Uterus (tissue), 3 donors: ENCODE measurements at regions not wholly inside any gene's neighbourhood (a gene's known extent, or its start where the extent isn't known, plus 50 kb on each side); places are given as distances from the start of the nearest gene placed in this dataset.

Experiments
- DNase-seq, 2 donors: peaks; one replicate each; pipeline ENCODE4 v3.0.0-alpha.2; 2019 to 2020
- H3K27ac ChIP-seq, 2 donors: fragments of 200-600 bp; sonication (generic); 1 replicate in 1 of 2; 2 replicates in 1 of 2; pipeline ENCODE4 v1.5.1; 2016 to 2018
- H3K27me3 ChIP-seq, 2 donors: fragments of 200-600 bp; sonication (generic); one replicate each; pipeline ENCODE4 v1.5.1; 2018 to 2019; ENCODE audit warnings: control low read depth in 1 of 2
- H3K36me3 ChIP-seq, 2 donors: fragments of 200-600 bp; sonication (generic); one replicate each; pipeline ENCODE4 v1.5.1; 2019; ENCODE audit warnings: control low read depth in 1 of 2
- H3K4me1 ChIP-seq, 2 donors: fragments of 200-600 bp; sonication (generic); one replicate each; pipeline ENCODE4 v1.5.1; 2018 to 2019; ENCODE audit warnings: control low read depth in 1 of 2
- H3K4me3 ChIP-seq, 2 donors: fragments of 200-600 bp; sonication (generic); 1 replicate in 1 of 2; 2 replicates in 1 of 2; pipeline ENCODE4 v1.5.1; 2018 to 2019; ENCODE audit warnings: mild to moderate bottlenecking in 1 of 2
- H3K9me3 ChIP-seq, 2 donors: fragments of 200-600 bp; sonication (generic); one replicate each; pipeline ENCODE4 v1.5.1; 2019; ENCODE audit warnings: control low read depth in 1 of 2
- CTCF ChIP-seq, 4 experiments: fragments of 200-600 bp in 2 of 4; fragments of 450-650 bp in 2 of 4; sonication (generic) in 2 of 4; IDR thresholded peaks; one replicate each; pipeline ENCODE4 v1.5.1; 2016 to 2019; ENCODE audit warnings: antibody characterized with exemption in 4 of 4, mild to moderate bottlenecking in 2 of 4, moderate library complexity in 1 of 4
- POLR2A ChIP-seq, 2 donors: fragments of 450-650 bp; IDR thresholded peaks; one replicate each; pipeline ENCODE4 v1.6.1; 2016; ENCODE audit warnings: antibody characterized with exemption in 2 of 2, mild to moderate bottlenecking in 1 of 2, moderate library complexity in 1 of 2
- intact Hi-C: fragments of 100-400 bp; cut with DNase I; formaldehyde crosslinking; loops from one replicate; pipeline ENCODE4 v1.15.1; 2023; ENCODE audit warnings: low total_unique reads
- donor health status: DM: yes; HTN: yes; CAD: no.

- intact Hi-C loops: no loop called here
- TF ChIP-seq CTCF (IDR thresholded peaks at IDR 0.05) (no peak), POLR2A (IDR thresholded peaks at IDR 0.05) (no peak)
Observed at GRCh38 chr1:62962014-62962812, 178.3 kb downstream of the ATG4C start.

GRCh38 chr1:62962901-62963776, 179.2 kb downstream of the ATG4C start:
- no peak overlapping the region for H3K4me3 ChIP-seq
- no peaks in the 10 kb centered on the region for H3K27me3 ChIP-seq
- no peak for TF ChIP-seq CTCF (IDR thresholded peaks at IDR 0.05)
- no peak for TF ChIP-seq POLR2A (IDR thresholded peaks at IDR 0.05)
- intact Hi-C loops: no loop called here
- H3K9me3 ChIP-seq: no peaks in the 10 kb centered on the region
- H3K27ac ChIP-seq: no peak overlapping the region
- no peaks in the 10 kb centered on the region for H3K36me3 ChIP-seq
- no peaks in the 10 kb centered on the region for H3K4me1 ChIP-seq
- DNase-seq: no peak

More at GRCh38 chr1:62962014-62962812, 178.3 kb downstream of the ATG4C start:
- DNase-seq: no peak
- no peaks in the 10 kb centered on the region for H3K36me3 ChIP-seq
- no peak overlapping the region for H3K27ac ChIP-seq
- no peaks in the 10 kb centered on the region for H3K9me3 ChIP-seq
- no peak overlapping the region for H3K4me3 ChIP-seq
- H3K27me3 ChIP-seq: no peaks in the 10 kb centered on the region
- H3K4me1 ChIP-seq: no peaks in the 10 kb centered on the region

GRCh38 chr1:62964141-62964540, 180.2 kb downstream of the ATG4C start:
- no peak for DNase-seq
- H3K27ac ChIP-seq: no peak overlapping the region
- TF ChIP-seq CTCF (IDR thresholded peaks at IDR 0.05) (no peak), POLR2A (IDR thresholded peaks at IDR 0.05) (no peak)
- intact Hi-C loops: no loop called here
- H3K9me3 ChIP-seq: no peaks in the 10 kb centered on the region
- no peaks in the 10 kb centered on the region for H3K36me3 ChIP-seq
- no peak overlapping the region for H3K4me3 ChIP-seq
- H3K4me1 ChIP-seq: no peaks in the 10 kb centered on the region
- H3K27me3 ChIP-seq: no peaks in the 10 kb centered on the region

- intact Hi-C loops: no loop called here
- Histone ChIP-seq H3K27me3 (no peaks in the 10 kb centered on the region), H3K9me3 (no peaks in the 10 kb centered on the region), H3K27ac (no peak overlapping the region), H3K36me3 (no peaks in the 10 kb centered on the region), H3K4me1 (no peaks in the 10 kb centered on the region), H3K4me3 (no peak overlapping the region)
- no peak for DNase-seq
- TF ChIP-seq CTCF (IDR thresholded peaks at IDR 0.05) (no peak), POLR2A (IDR thresholded peaks at IDR 0.05) (no peak)
Observed at GRCh38 chr1:62967031-62967430, 183.1 kb downstream of the ATG4C start.

GRCh38 chr1:62977366-62977765, 193.4 kb downstream of the ATG4C start:
- Histone ChIP-seq H3K9me3 (no peaks in the 10 kb centered on the region), H3K27ac (no peak overlapping the region), H3K4me3 (no peak overlapping the region), H3K4me1 (no peaks in the 10 kb centered on the region), H3K36me3 (no peaks in the 10 kb centered on the region), H3K27me3 (no peaks in the 10 kb centered on the region)
- intact Hi-C loops: no loop called here
- TF ChIP-seq POLR2A (IDR thresholded peaks at IDR 0.05) (no peak), CTCF (IDR thresholded peaks at IDR 0.05) (no peak)
- DNase-seq: no peak
